K562 (cell line): ENCODE measurements at regions not wholly inside any gene's neighbourhood (a gene's known extent, or its start where the extent isn't known, plus 50 kb on each side); places are given as distances from the start of the nearest gene placed in this dataset.

Experiments used
- ATAC-seq: fragments of 200-7000 bp; cut with Tn5 transposase; 3 replicates; pipeline ENCODE4 v1.9.1; 2020; ENCODE audit warnings: moderate library complexity
- BruUV-seq: library from RNA; stranded (reverse); fragments of 400-500 nt; replicated peaks from 2 replicates; lab custom pipeline; 2021; lab: Mats Ljungman, UMichigan
- CTCF ChIA-PET: fragments of 300-600 bp; formaldehyde crosslinking; extraction: SDS; loops from one replicate; lab custom pipeline; 2021; ENCODE audit warnings: low intra/inter-chr PET ratio; lab: Yijun Ruan, JAX
- POLR2A ChIA-PET: fragments of 300-600, 350-650 bp; sonication (Branson Sonifier 250); formaldehyde crosslinking; extraction: SDS; loops from one replicate; lab custom pipeline; 2021; ENCODE audit warnings: antibody characterized with exemption, inconsistent platforms; lab: Yijun Ruan, JAX
- DNase-seq, 4 experiments: peaks; one replicate each; pipeline versions ENCODE4 v3.0.0 to v3.0.0-alpha.2; 2011 to 2018; ENCODE audit warnings: low spot score in 3 of 4, mixed read lengths in 3 of 4; ENCODE audit errors: extremely low read depth in 1 of 4
- FAIRE-seq: peaks from 2 replicates; lab custom pipeline; 2011; peaks lifted over from hg19 to GRCh38; lab: Jason Lieb, UNC
- H2AFZ ChIP-seq: 2 replicates; pipeline ENCODE4 v1.6.0; 2011; ENCODE audit warnings: low read depth, low read length, control low read depth, inconsistent platforms
- H3K27ac ChIP-seq: fragments of 200-600 bp; 3 replicates; pipeline ENCODE4 v1.8.0; 2011; ENCODE audit warnings: low read depth, mild to moderate bottlenecking, control low read depth, inconsistent platforms, low read length, moderate library complexity, mixed read lengths; ENCODE audit errors: extremely low read depth
- H3K27me3 ChIP-seq, 2 experiments: fragments of 300-600 bp in 1 of 2; 2 replicates in 1 of 2; 3 replicates in 1 of 2; pipeline versions ENCODE4 v1.6.0 to v1.8.0; 2011; ENCODE audit warnings: inconsistent platforms in 2 of 2, low read length in 2 of 2, mild to moderate bottlenecking in 1 of 2, mixed read lengths in 1 of 2, moderate library complexity in 1 of 2; ENCODE audit not compliant: control insufficient read depth in 2 of 2, insufficient read depth in 2 of 2
- H3K36me3 ChIP-seq: fragments of 300-600 bp; 3 replicates; pipeline ENCODE4 v1.8.0; 2011; ENCODE audit warnings: mild to moderate bottlenecking, low read length, inconsistent platforms; ENCODE audit not compliant: control insufficient read depth, insufficient read depth
- H3K4me1 ChIP-seq, 2 experiments: fragments of 200-600 bp in 1 of 2; replicated peaks in 1 of 2; 2 replicates in 1 of 2; 3 replicates in 1 of 2; pipeline versions ENCODE4 v1.5.1 to v1.8.0; 2011; ENCODE audit warnings: inconsistent platforms in 2 of 2, low read length in 2 of 2, mild to moderate bottlenecking in 1 of 2, mixed read lengths in 1 of 2, moderate library complexity in 1 of 2; ENCODE audit not compliant: control insufficient read depth in 2 of 2, insufficient read depth in 2 of 2
- H3K4me2 ChIP-seq: 2 replicates; pipeline ENCODE4 v1.6.1; 2011; ENCODE audit warnings: low read length, control low read depth, inconsistent platforms, mixed read lengths; ENCODE audit not compliant: insufficient read depth
- H3K4me3 ChIP-seq: fragments of 200-600 bp; sonication (generic), shearing (Covaris generic); 2 replicates; pipeline ENCODE4 v1.5.1; 2016; ENCODE audit warnings: control low read depth, inconsistent platforms
- H3K79me2 ChIP-seq: fragments of 200-600 bp; 3 replicates; pipeline ENCODE4 v1.8.0; 2011; ENCODE audit warnings: low read length, inconsistent platforms; ENCODE audit not compliant: control insufficient read depth, insufficient read depth
- H3K9ac ChIP-seq, 2 experiments: 2 replicates each; pipeline versions ENCODE4 v1.6.0 to v1.6.1; 2011; ENCODE audit warnings: low read depth in 2 of 2, low read length in 2 of 2, control low read depth in 1 of 2, inconsistent platforms in 1 of 2, mild to moderate bottlenecking in 1 of 2, mixed read lengths in 1 of 2; ENCODE audit not compliant: insufficient read depth in 1 of 2
- H3K9me1 ChIP-seq: one replicate; pipeline ENCODE4 v1.6.0; 2011; ENCODE audit warnings: inconsistent platforms, mild to moderate bottlenecking, low read length, moderate library complexity; ENCODE audit not compliant: control insufficient read depth, insufficient read depth
- H3K9me3 ChIP-seq: replicated peaks from 2 replicates; pipeline ENCODE4 v1.5.1; 2011; ENCODE audit warnings: low read depth, low read length, inconsistent platforms; ENCODE audit not compliant: control insufficient read depth, insufficient read depth
- H4K20me1 ChIP-seq: replicated peaks from 2 replicates; pipeline ENCODE4 v1.6.1; 2011; ENCODE audit warnings: low read length, inconsistent platforms, mixed read lengths; ENCODE audit not compliant: control insufficient read depth, insufficient read depth
- BRF2 ChIP-seq: IDR thresholded peaks from 3 replicates; pipeline ENCODE4 v1.6.1; 2011; ENCODE audit warnings: borderline replicate concordance, mild to moderate bottlenecking; ENCODE audit not compliant: insufficient read length, insufficient read depth
- CTBP1 ChIP-seq: fragments of 450-650 bp; IDR thresholded peaks from 2 replicates; pipeline ENCODE4 v1.6.1; 2016; ENCODE audit warnings: borderline replicate concordance
- DMBX1 ChIP-seq: fragments of 250-450 bp; sonication (Bioruptor Pico); IDR thresholded peaks from 2 replicates; pipeline ENCODE4 v1.8.0; 2022; ENCODE audit warnings: inconsistent platforms, mild to moderate bottlenecking, moderate library complexity, borderline replicate concordance
- ETS2 ChIP-seq: IDR thresholded peaks from 2 replicates; pipeline ENCODE4 v1.6.1; 2016; ENCODE audit warnings: borderline replicate concordance, missing genetic modification characterization, mild to moderate bottlenecking, moderate library complexity, missing compliant biosample characterization; ENCODE audit not compliant: poor library complexity, severe bottlenecking
- EWSR1 ChIP-seq: fragments of 450-650 bp; IDR thresholded peaks from 2 replicates; pipeline ENCODE4 v1.6.1; 2018; ENCODE audit warnings: borderline replicate concordance, mild to moderate bottlenecking, low read depth, moderate library complexity; ENCODE audit not compliant: partially characterized antibody
- HDAC3 ChIP-seq: fragments of 450-650 bp; IDR thresholded peaks from 2 replicates; pipeline ENCODE4 v1.6.1; 2018; ENCODE audit warnings: borderline replicate concordance, mild to moderate bottlenecking, moderate library complexity; ENCODE audit not compliant: partially characterized antibody
- KAT2B ChIP-seq: IDR thresholded peaks from one replicate; pipeline ENCODE4 v1.6.1; 2012; ENCODE audit warnings: low read depth, mild to moderate bottlenecking, control low read depth, inconsistent platforms, low read length, moderate library complexity
- MEF2A ChIP-seq: IDR thresholded peaks from 2 replicates; pipeline ENCODE4 v1.6.1; 2011; ENCODE audit warnings: low read depth, mild to moderate bottlenecking, low read length, moderate library complexity; ENCODE audit not compliant: control insufficient read depth
- PHB2 ChIP-seq: fragments of 450-650 bp; IDR thresholded peaks from 2 replicates; pipeline ENCODE4 v1.6.1; 2017; ENCODE audit warnings: low read depth
- RUNX1 ChIP-seq: sonication (generic); IDR thresholded peaks from 2 replicates; pipeline ENCODE4 v1.6.1; 2016; ENCODE audit warnings: antibody characterized with exemption, low read depth
- SMAD4 ChIP-seq: fragments of 250-450 bp; sonication (Bioruptor Pico); conservative IDR thresholded peaks from 2 replicates; pipeline ENCODE4 v1.8.0; 2021; ENCODE audit warnings: inconsistent platforms, mild to moderate bottlenecking, moderate library complexity
- TOE1 ChIP-seq, 2 experiments: fragments of 450-650 bp in 1 of 2; sonication (generic) in 1 of 2; formaldehyde crosslinking in 1 of 2; IDR thresholded peaks; 2 replicates each; pipeline versions ENCODE4 v1.7.1 to v1.8.0; 2016 to 2022; ENCODE audit warnings: borderline replicate concordance in 2 of 2, mild to moderate bottlenecking in 2 of 2, antibody characterized with exemption in 1 of 2, inconsistent platforms in 1 of 2, low read depth in 1 of 2, missing genetic modification reagents in 1 of 2, moderate library complexity in 1 of 2
- TSC22D4 ChIP-seq: fragments of 450-650 bp; IDR thresholded peaks from 2 replicates; pipeline ENCODE4 v1.6.1; 2016; ENCODE audit warnings: missing genetic modification characterization, missing biosample characterization, control low read depth
- ZNF12 ChIP-seq: sonication (generic); formaldehyde crosslinking; IDR thresholded peaks from 2 replicates; pipeline ENCODE4 v1.4.0; 2020; ENCODE audit warnings: mild to moderate bottlenecking, missing genetic modification reagents
- ZNF263 ChIP-seq: sonication (generic); formaldehyde crosslinking; IDR thresholded peaks from 2 replicates; pipeline ENCODE4 v1.8.0; 2022; ENCODE audit warnings: mild to moderate bottlenecking, missing genetic modification reagents, borderline replicate concordance
- ZNF395 ChIP-seq: fragments of 200-800 bp; sonication (Bioruptor generic); IDR thresholded peaks from 2 replicates; pipeline ENCODE4 v1.6.1; 2017; ENCODE audit warnings: missing genetic modification characterization, missing compliant biosample characterization
- ZNF639 ChIP-seq, 2 experiments: fragments of 200-800 bp in 1 of 2; sonication (Bioruptor generic) in 1 of 2; sonication (generic) in 1 of 2; formaldehyde crosslinking in 1 of 2; IDR thresholded peaks in 1 of 2; conservative IDR thresholded peaks in 1 of 2; 2 replicates each; pipeline versions ENCODE4 v1.5.0 to v1.6.1; 2016 to 2020; ENCODE audit warnings: missing compliant biosample characterization in 1 of 2, missing genetic modification characterization in 1 of 2, missing genetic modification reagents in 1 of 2
- WGBS: fragments of 100-300 bp; shearing (Covaris generic); methylation state at CpG from one replicate; pipeline ENCODE4 v1.1.6; 2016; ENCODE audit warnings: low coverage, mixed read lengths; ENCODE audit not compliant: insufficient coverage; ENCODE audit errors: missing lambda C conversion rate; 5-methylcytosine and 5-hydroxymethylcytosine counted together
- in situ Hi-C: fragments of 300-500 bp; cut with MboI; formaldehyde crosslinking; loops from 4 replicates; pipeline ENCODE4 v1.15.0; 2018; ENCODE audit warnings: inconsistent platforms, mixed read lengths
- intact Hi-C: fragments of 100-400 bp; cut with micrococcal nuclease; formaldehyde crosslinking; loops from 2 replicates; pipeline ENCODE4 v1.14.2; 2022

GRCh38 chr5:53236683-53237082 is 127.1 kb upstream of the MOCS2 start (continued):
- TF ChIP-seq HDAC3 (no peak), SMAD4 (CRISPR knock-in tag) (no peak), CTBP1 (no peak), ZNF639 (CRISPR knock-in tag; conservative IDR thresholded peaks at IDR 0.05 in 1 of 2, IDR thresholded peaks at IDR 0.05 in 1 of 2) (no peak)
- TF ChIP-seq, all 486 proteins: peak for 0

- BruUV-seq, result no TSS peak
- ChIA-PET POLR2A (no interaction called here), CTCF (no interaction called here)
- H3K4me3 ChIP-seq, result no peak overlapping the region
- intact Hi-C loops (no loop called here), in situ Hi-C loops (no loop called here)
- H4K20me1 ChIP-seq, result no peaks in the 10 kb centered on the region
- H3K9me1 ChIP-seq, result no peaks in the 10 kb centered on the region
- DNase-seq, result no peak
- no peak overlapping the region for H3K4me2 ChIP-seq
- no peaks in the 10 kb centered on the region for H3K4me1 ChIP-seq
- peaks cover 0 to 2% of the 10 kb centered on the region in 2 experiments; a peak in 1 of 5 replicates for H3K27me3 ChIP-seq
- H3K27ac ChIP-seq, result no peak overlapping the region
- no peak overlapping the region for H3K9ac ChIP-seq
- H2AFZ ChIP-seq, result no peak overlapping the region
- no peaks in the 10 kb centered on the region for H3K36me3 ChIP-seq
- no peak for FAIRE-seq
- WGBS, result 14% methylated on average over 6 of the region's 6 CpGs
- no peaks in the 10 kb centered on the region for H3K79me2 ChIP-seq
- no peak for ATAC-seq
- H3K9me3 ChIP-seq, result no peaks in the 10 kb centered on the region
- TF ChIP-seq TSC22D4 (tag) (no peak), MEF2A (no peak), CTBP1 (no peak), ZNF395 (CRISPR knock-in tag) (no peak), TOE1 (IDR thresholded peaks at IDR 0.05; ENCODE audit: borderline replicate concordance) (no peak), TOE1 (CRISPR knock-in tag; IDR thresholded peaks at IDR 0.05; ENCODE audit: borderline replicate concordance, low read depth) (no peak), RUNX1 (no peak), PHB2 (no peak), EWSR1 (no peak), ETS2 (tag) (no peak), ZNF263 (CRISPR knock-in tag) (no peak), BRF2 (no peak), DMBX1 (CRISPR knock-in tag) (no peak), ZNF12 (CRISPR knock-in tag) (no peak), KAT2B (no peak)
Observed at GRCh38 chr5:53237876-53238275, 128.3 kb upstream of the MOCS2 start.
